Lower lobe of right lung (tissue), 2 donors: ENCODE measurements at regions not wholly inside any gene's neighbourhood (a gene's known extent, or its start where the extent isn't known, plus 50 kb on each side); places are given as distances from the start of the nearest gene placed in this dataset.

ENCODE experiments used
- ATAC-seq, 2 donors: fragments of 200-7000 bp; cut with Tn5 transposase; one replicate each; pipeline ENCODE4 v1.9.1; 2020 to 2022; ENCODE audit warnings: mild to moderate bottlenecking in 2 of 2, moderate library complexity in 2 of 2
- DNase-seq: peaks from one replicate; pipeline ENCODE4 v3.0.0-alpha.2; 2020
- H3K27ac ChIP-seq: fragments of 200-600 bp; one replicate; pipeline ENCODE4 v1.8.0; 2022
- H3K27me3 ChIP-seq: fragments of 200-600 bp; one replicate; pipeline ENCODE4 v1.8.0; 2022; ENCODE audit warnings: low read depth
- H3K36me3 ChIP-seq: fragments of 200-600 bp; one replicate; pipeline ENCODE4 v1.8.0; 2022; ENCODE audit warnings: mild to moderate bottlenecking
- H3K4me1 ChIP-seq: fragments of 200-600 bp; one replicate; pipeline ENCODE4 v1.8.0; 2022
- H3K4me3 ChIP-seq: fragments of 200-600 bp; one replicate; pipeline ENCODE4 v1.8.0; 2022; ENCODE audit warnings: mild to moderate bottlenecking
- H3K9me3 ChIP-seq: fragments of 200-600 bp; one replicate; pipeline ENCODE4 v1.8.0; 2022
- CTCF ChIP-seq: fragments of 200-600 bp; IDR thresholded peaks from one replicate; pipeline ENCODE4 v1.8.0; 2022; ENCODE audit warnings: antibody characterized with exemption, mild to moderate bottlenecking
- intact Hi-C: fragments of 100-400 bp; cut with DNase I; formaldehyde crosslinking; loops from one replicate; pipeline ENCODE4 v1.11.0; 2022
- donor health status: DM: no; HTN: yes; CAD: no; lungs with severe emphysema.

- H3K36me3 ChIP-seq = no peaks in the 10 kb centered on the region
- peak overlapping the region; percentile 11 for H3K27ac ChIP-seq
- peaks cover 6% of the 10 kb centered on the region for H3K27me3 ChIP-seq
- no peak for TF ChIP-seq CTCF
- H3K4me3 ChIP-seq = no peak overlapping the region
- DNase-seq (no peak), ATAC-seq (peak in 1 of 2 donors; percentile 24)
- intact Hi-C loops = no loop called here
- H3K4me1 ChIP-seq = no peaks in the 10 kb centered on the region
- no peaks in the 10 kb centered on the region for H3K9me3 ChIP-seq
Observed at GRCh38 chr3:127411083-127411727, 123.4 kb upstream of the PRR20G start.

- H3K27ac ChIP-seq = no peak overlapping the region
- peaks cover 6% of the 10 kb centered on the region for H3K27me3 ChIP-seq
- H3K9me3 ChIP-seq = no peaks in the 10 kb centered on the region
- intact Hi-C loops = no loop called here
- H3K4me3 ChIP-seq = no peak overlapping the region
- no peaks in the 10 kb centered on the region for H3K36me3 ChIP-seq
- no peak for DNase-seq
- no peak for TF ChIP-seq CTCF
- no peak for ATAC-seq
- H3K4me1 ChIP-seq = peaks cover 2% of the 10 kb centered on the region
Observed at GRCh38 chr3:127410678-127411077, 122.8 kb upstream of the PRR20G start.

- DNase-seq = no peak
Observed at GRCh38 chr3:127410137-127410488, 122.3 kb upstream of the PRR20G start.

GRCh38 chr3:127409421-127410136 lies 121.7 kb upstream of the PRR20G start:
- DNase-seq (no peak), ATAC-seq (no peak)
- H3K4me3 ChIP-seq = no peak overlapping the region
- no peaks in the 10 kb centered on the region for H3K9me3 ChIP-seq
- TF ChIP-seq CTCF = no peak
- no peaks in the 10 kb centered on the region for H3K36me3 ChIP-seq
- H3K4me1 ChIP-seq = peaks cover 13% of the 10 kb centered on the region
- no peak overlapping the region for H3K27ac ChIP-seq
- H3K27me3 ChIP-seq = peaks cover 3% of the 10 kb centered on the region
- intact Hi-C loops = no loop called here

More at GRCh38 chr3:127410137-127410488, 122.3 kb upstream of the PRR20G start:
- Histone ChIP-seq H3K4me3 (no peak overlapping the region), H3K27me3 (peaks cover 6% of the 10 kb centered on the region), H3K9me3 (no peaks in the 10 kb centered on the region), H3K27ac (no peak overlapping the region), H3K36me3 (no peaks in the 10 kb centered on the region), H3K4me1 (peaks cover 7% of the 10 kb centered on the region)
- ATAC-seq = no peak
- intact Hi-C loops = no loop called here
- no peak for TF ChIP-seq CTCF

- no peaks in the 10 kb centered on the region for H3K9me3 ChIP-seq
- H3K4me3 ChIP-seq = no peak overlapping the region
- no peak overlapping the region for H3K27ac ChIP-seq
- no peaks in the 10 kb centered on the region for H3K36me3 ChIP-seq
- ATAC-seq (no peak), DNase-seq (no peak)
- peaks cover 16% of the 10 kb centered on the region for H3K4me1 ChIP-seq
- no peaks in the 10 kb centered on the region for H3K27me3 ChIP-seq
- TF ChIP-seq CTCF = no peak
- intact Hi-C loops = no loop called here
Observed at GRCh38 chr3:127408684-127409420, 121.0 kb upstream of the PRR20G start.
